GM12878 (cell line): ENCODE measurements at regions not wholly inside any gene's neighbourhood (a gene's known extent, or its start where the extent isn't known, plus 50 kb on each side); places are given as distances from the start of the nearest gene placed in this dataset.

ENCODE experiments used
- ATAC-seq: fragments of 200-7000 bp; cut with Tn5 transposase; 3 replicates; pipeline ENCODE4 v1.9.1; 2020; ENCODE audit warnings: mild to moderate bottlenecking, moderate library complexity
- BruUV-seq: library from RNA; stranded (reverse); fragments of 400-500 nt; replicated peaks from 2 replicates; lab custom pipeline; 2021; lab: Mats Ljungman, UMichigan
- CTCF ChIA-PET: fragments of 300-600 bp; sonication (Branson Sonifier 250); formaldehyde crosslinking; extraction: SDS; loops from one replicate; lab custom pipeline; 2021; ENCODE audit warnings: inconsistent platforms; lab: Yijun Ruan, JAX
- POLR2A ChIA-PET: fragments of 350-600 bp; formaldehyde crosslinking; extraction: SDS; loops from one replicate; lab custom pipeline; 2021; ENCODE audit warnings: inconsistent platforms; lab: Charles Lee
- RAD21 ChIA-PET: fragments of 300-600 bp; sonication (Branson Sonifier 250); formaldehyde crosslinking; loops from one replicate; lab custom pipeline; 2023; ENCODE audit warnings: antibody characterized with exemption; ENCODE audit not compliant: unreplicated experiment; lab: Charles Lee
- SMC1A ChIA-PET: fragments of 300-600 bp; sonication (Branson Sonifier 250); formaldehyde crosslinking; loops from one replicate; lab custom pipeline; 2023; ENCODE audit not compliant: unreplicated experiment, uncharacterized antibody; lab: Charles Lee
- DNase-seq: peaks from one replicate; pipeline ENCODE4 v3.0.0-alpha.2; 2011; ENCODE audit warnings: low read depth, low spot score
- FAIRE-seq: peaks from 3 replicates; lab custom pipeline; 2011; peaks lifted over from hg19 to GRCh38; lab: Jason Lieb, UNC
- H2AFZ ChIP-seq: 2 replicates; pipeline ENCODE4 v1.6.0; 2011; ENCODE audit warnings: low read depth, low read length, control low read depth; ENCODE audit not compliant: control insufficient read depth
- H3K27ac ChIP-seq: 2 replicates; pipeline ENCODE4 v1.5.1; 2011; ENCODE audit warnings: control low read depth; ENCODE audit not compliant: control insufficient read depth, insufficient read depth
- H3K27me3 ChIP-seq, 2 experiments: replicated peaks in 1 of 2; 2 replicates each; pipeline versions ENCODE4 v1.6.0 to v1.6.1; 2011; ENCODE audit warnings: low read length in 1 of 2; ENCODE audit not compliant: control insufficient read depth in 2 of 2, insufficient read depth in 2 of 2
- H3K36me3 ChIP-seq, 2 experiments: 2 replicates each; pipeline ENCODE4 v1.5.1; 2011; ENCODE audit warnings: low read length in 1 of 2; ENCODE audit not compliant: control insufficient read depth in 2 of 2, insufficient read depth in 2 of 2
- H3K4me1 ChIP-seq: 2 replicates; pipeline ENCODE4 v1.6.1; 2011; ENCODE audit warnings: mild to moderate bottlenecking, low read length, moderate library complexity, mixed read lengths; ENCODE audit not compliant: control insufficient read depth, insufficient read depth
- H3K4me2 ChIP-seq: 2 replicates; pipeline ENCODE4 v1.6.0; 2011; ENCODE audit warnings: control low read depth; ENCODE audit not compliant: control insufficient read depth, insufficient read depth
- H3K4me3 ChIP-seq: fragments of 200-600 bp; sonication (generic); 2 replicates; pipeline ENCODE4 v1.5.1; 2016
- H3K79me2 ChIP-seq: 2 replicates; pipeline ENCODE4 v1.6.0; 2011; ENCODE audit warnings: low read length; ENCODE audit not compliant: control insufficient read depth, insufficient read depth
- H3K9ac ChIP-seq: 2 replicates; pipeline ENCODE4 v1.8.0; 2011; ENCODE audit warnings: low read length, control low read depth, mixed read lengths; ENCODE audit not compliant: control insufficient read depth, insufficient read depth
- H3K9me3 ChIP-seq: replicated peaks from 3 replicates; pipeline ENCODE4 v1.5.1; 2011; ENCODE audit warnings: mild to moderate bottlenecking, low read length; ENCODE audit not compliant: control insufficient read depth, insufficient read depth
- H4K20me1 ChIP-seq: 2 replicates; pipeline ENCODE4 v1.6.0; 2011; ENCODE audit not compliant: control insufficient read depth, insufficient read depth
- ETV6 ChIP-seq, 2 experiments: fragments of 450-650 bp in 1 of 2; IDR thresholded peaks in 1 of 2; conservative IDR thresholded peaks in 1 of 2; 2 replicates each; pipeline ENCODE4 v1.6.1; 2014; ENCODE audit warnings: antibody characterized with exemption in 1 of 2, borderline replicate concordance in 1 of 2, low read depth in 1 of 2, mild to moderate bottlenecking in 1 of 2, moderate library complexity in 1 of 2
- FOS ChIP-seq: IDR thresholded peaks from 3 replicates; pipeline ENCODE4 v1.6.1; 2011; ENCODE audit warnings: borderline replicate concordance; ENCODE audit not compliant: insufficient read length; ENCODE audit errors: extremely low read depth
- IKZF1 ChIP-seq: fragments of 450-650 bp; conservative IDR thresholded peaks from 2 replicates; pipeline ENCODE4 v1.6.1; 2017; ENCODE audit warnings: antibody characterized with exemption, mild to moderate bottlenecking
- NKRF ChIP-seq: fragments of 450-650 bp; conservative IDR thresholded peaks from 2 replicates; pipeline ENCODE4 v1.6.1; 2017; ENCODE audit warnings: mild to moderate bottlenecking, moderate library complexity
- POU2F2 ChIP-seq: IDR thresholded peaks from 3 replicates; pipeline ENCODE4 v1.6.1; 2011; ENCODE audit warnings: low read depth, mild to moderate bottlenecking, low read length, borderline replicate concordance
- STAT1 ChIP-seq: fragments of 450-650 bp; conservative IDR thresholded peaks from 2 replicates; pipeline ENCODE4 v1.6.1; 2014; ENCODE audit warnings: antibody characterized with exemption, mild to moderate bottlenecking
- TBL1XR1 ChIP-seq: IDR thresholded peaks from 2 replicates; pipeline ENCODE4 v1.6.1; 2012; ENCODE audit warnings: low read depth, low read length, improper control_type of control experiment
- TCF7 ChIP-seq: IDR thresholded peaks from 2 replicates; pipeline ENCODE4 v1.6.1; 2014; ENCODE audit warnings: antibody characterized with exemption, borderline replicate concordance
- ZBTB33 ChIP-seq: fragments of 450-650 bp; IDR thresholded peaks from 2 replicates; pipeline ENCODE4 v1.6.1; 2017; ENCODE audit warnings: mild to moderate bottlenecking
- WGBS: methylation state at CpG from one replicate; pipeline ENCODE4 v1.1.6; 2016; ENCODE audit warnings: low lambda C conversion rate; ENCODE audit not compliant: insufficient replicate concordance, insufficient coverage; ENCODE audit errors: missing lambda C conversion rate; 5-methylcytosine and 5-hydroxymethylcytosine counted together
- in situ Hi-C: fragments of 300-500 bp; cut with MboI; formaldehyde crosslinking; loops from 9 replicates; pipeline ENCODE4 v1.14.3; 2018; ENCODE audit warnings: mixed read lengths
- intact Hi-C: fragments of 100-400 bp; cut with micrococcal nuclease; formaldehyde crosslinking; loops from one replicate; pipeline ENCODE4 v1.14.2; 2022; ENCODE audit not compliant: unreplicated experiment
- TF ChIP-seq, protein P1 (sequence below): IDR thresholded peaks from 2 replicates; pipeline ENCODE4 v1.6.1; 2011; ENCODE audit warnings: mild to moderate bottlenecking, low read depth, low read length, moderate library complexity; ENCODE audit not compliant: insufficient replicate concordance
- TF ChIP-seq, protein P2 (sequence below): fragments of 450-650 bp; IDR thresholded peaks from 2 replicates; pipeline ENCODE4 v1.6.1; 2017; ENCODE audit warnings: antibody characterized with exemption, mild to moderate bottlenecking, moderate library complexity

DNA sequence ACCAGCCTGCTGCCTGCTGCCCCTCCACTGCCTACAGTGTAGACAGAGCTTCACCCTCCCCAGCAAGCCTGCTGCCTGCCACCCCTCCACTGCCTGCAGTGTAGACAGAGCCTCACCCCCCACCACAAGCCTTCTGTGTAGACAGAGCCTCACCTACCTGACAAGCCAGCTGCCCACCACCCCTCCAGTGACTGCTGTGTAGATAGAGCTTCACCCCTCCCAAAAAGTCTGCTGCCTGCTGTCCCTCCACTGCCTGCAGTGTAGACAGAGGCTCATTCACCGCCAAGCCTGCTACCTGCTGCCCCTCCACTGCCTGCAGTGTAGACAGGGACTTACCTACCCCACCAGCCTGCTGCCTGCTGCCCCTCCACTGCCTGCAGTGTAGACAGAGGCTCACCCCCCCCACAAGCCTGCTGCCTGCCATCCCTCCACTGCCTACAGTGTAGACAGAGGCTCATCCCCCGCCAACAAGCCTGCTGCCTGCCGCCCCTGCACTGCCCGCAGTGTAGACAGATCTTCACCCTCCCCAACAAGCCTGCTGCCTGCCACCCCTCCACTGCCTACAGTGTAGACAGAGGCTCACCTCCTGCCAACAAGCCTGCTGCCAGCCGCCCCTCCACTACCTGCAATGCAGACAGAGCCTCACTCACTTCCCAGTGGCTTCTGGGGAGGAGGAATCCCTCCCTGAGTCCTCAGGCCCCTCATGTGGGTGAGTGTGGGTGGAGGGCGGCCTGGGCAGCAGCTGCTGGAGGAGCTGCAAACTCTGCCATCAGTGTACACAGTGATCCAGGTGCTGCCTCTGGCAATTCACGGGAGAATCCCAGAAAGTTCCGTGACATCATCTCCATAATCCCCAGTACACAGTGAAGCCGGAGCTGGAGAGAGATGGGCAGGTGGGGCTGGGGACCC, 140.9 kb downstream of the DLL1 start (continued):
- TF ChIP-seq, protein P1, sequence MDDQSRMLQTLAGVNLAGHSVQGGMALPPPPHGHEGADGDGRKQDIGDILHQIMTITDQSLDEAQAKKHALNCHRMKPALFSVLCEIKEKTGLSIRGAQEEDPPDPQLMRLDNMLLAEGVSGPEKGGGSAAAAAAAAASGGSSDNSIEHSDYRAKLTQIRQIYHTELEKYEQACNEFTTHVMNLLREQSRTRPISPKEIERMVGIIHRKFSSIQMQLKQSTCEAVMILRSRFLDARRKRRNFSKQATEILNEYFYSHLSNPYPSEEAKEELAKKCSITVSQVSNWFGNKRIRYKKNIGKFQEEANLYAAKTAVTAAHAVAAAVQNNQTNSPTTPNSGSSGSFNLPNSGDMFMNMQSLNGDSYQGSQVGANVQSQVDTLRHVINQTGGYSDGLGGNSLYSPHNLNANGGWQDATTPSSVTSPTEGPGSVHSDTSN, result no peak
- no peak for TF ChIP-seq FOS

DNA sequence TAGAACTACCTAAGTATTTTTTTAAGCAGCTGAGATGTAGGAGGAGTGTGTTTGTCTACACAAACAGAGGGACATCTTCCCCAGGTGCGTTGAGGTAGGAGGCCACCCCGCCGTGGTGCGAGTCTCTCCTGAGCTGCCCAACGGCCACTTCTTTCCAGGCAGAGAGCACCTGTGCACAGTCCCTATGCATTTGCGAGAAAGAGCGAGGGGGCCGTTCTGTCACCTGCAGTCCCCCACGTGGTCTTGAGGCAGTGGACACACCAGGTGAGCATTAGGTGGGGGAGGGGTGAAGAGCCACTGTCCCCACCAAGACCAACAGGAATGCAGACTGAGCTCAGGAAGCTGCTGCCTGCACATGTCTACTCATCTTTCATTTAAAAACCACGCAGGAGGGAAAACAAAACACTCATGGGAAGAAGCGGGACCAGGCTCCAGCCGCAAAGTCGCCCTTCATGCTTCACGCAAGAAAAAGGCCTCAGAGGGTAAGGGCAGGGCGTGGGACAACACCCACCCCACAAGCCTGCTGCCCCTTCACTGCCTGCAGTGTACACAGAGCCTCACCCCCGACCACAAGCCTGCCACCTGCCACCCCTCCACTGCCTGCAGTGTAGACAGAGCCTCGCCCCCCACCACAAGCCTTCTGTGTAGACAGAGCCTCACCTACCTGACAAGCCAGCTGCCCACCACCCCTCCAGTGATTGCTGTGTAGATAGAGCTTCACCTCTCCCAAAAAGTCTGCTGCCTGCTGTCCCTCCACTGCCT, 142.0 kb downstream of the DLL1 start:
- H3K27me3 ChIP-seq, result peaks cover 0 to 3% of the 10 kb centered on the region in 2 experiments; a peak in 1 of 4 replicates
- peaks cover 3% of the 10 kb centered on the region; the same call in 1 of the 3 replicates for H3K9me3 ChIP-seq
- no TSS peak for BruUV-seq
- in situ Hi-C loops (no loop called here), intact Hi-C loops (no loop called here)
- FAIRE-seq, result no peak
- DNase-seq, result no peak
- SMC1A ChIA-PET, result no interaction called here
- RAD21 ChIA-PET, result no interaction called here
- H3K4me2 ChIP-seq, result no peak overlapping the region
- CTCF ChIA-PET, result no interaction called here
- H3K36me3 ChIP-seq, result no peaks in the 10 kb centered on the region
- ATAC-seq, result no peak
- H3K79me2 ChIP-seq, result no peaks in the 10 kb centered on the region
- no peak overlapping the region for H2AFZ ChIP-seq
- no peak overlapping the region for H3K4me3 ChIP-seq
- no peaks in the 10 kb centered on the region for H3K4me1 ChIP-seq
- H4K20me1 ChIP-seq, result no peaks in the 10 kb centered on the region
- POLR2A ChIA-PET, result no interaction called here
- 51% methylated on average over 16 of the region's 17 CpGs for WGBS
- H3K27ac ChIP-seq, result no peak overlapping the region
- no peak overlapping the region for H3K9ac ChIP-seq
- TF ChIP-seq TCF7 (no peak), NKRF (no peak), ETV6 (conservative IDR thresholded peaks at IDR 0.05 in 1 of 2, IDR thresholded peaks at IDR 0.05 in 1 of 2; ENCODE audit: borderline replicate concordance in 1 of 2, low read depth in 1 of 2) (no peak), TBL1XR1 (no peak), POU2F2 (no peak), ZBTB33 (no peak), STAT1 (no peak), IKZF1 (no peak)
- TF ChIP-seq, protein P2, sequence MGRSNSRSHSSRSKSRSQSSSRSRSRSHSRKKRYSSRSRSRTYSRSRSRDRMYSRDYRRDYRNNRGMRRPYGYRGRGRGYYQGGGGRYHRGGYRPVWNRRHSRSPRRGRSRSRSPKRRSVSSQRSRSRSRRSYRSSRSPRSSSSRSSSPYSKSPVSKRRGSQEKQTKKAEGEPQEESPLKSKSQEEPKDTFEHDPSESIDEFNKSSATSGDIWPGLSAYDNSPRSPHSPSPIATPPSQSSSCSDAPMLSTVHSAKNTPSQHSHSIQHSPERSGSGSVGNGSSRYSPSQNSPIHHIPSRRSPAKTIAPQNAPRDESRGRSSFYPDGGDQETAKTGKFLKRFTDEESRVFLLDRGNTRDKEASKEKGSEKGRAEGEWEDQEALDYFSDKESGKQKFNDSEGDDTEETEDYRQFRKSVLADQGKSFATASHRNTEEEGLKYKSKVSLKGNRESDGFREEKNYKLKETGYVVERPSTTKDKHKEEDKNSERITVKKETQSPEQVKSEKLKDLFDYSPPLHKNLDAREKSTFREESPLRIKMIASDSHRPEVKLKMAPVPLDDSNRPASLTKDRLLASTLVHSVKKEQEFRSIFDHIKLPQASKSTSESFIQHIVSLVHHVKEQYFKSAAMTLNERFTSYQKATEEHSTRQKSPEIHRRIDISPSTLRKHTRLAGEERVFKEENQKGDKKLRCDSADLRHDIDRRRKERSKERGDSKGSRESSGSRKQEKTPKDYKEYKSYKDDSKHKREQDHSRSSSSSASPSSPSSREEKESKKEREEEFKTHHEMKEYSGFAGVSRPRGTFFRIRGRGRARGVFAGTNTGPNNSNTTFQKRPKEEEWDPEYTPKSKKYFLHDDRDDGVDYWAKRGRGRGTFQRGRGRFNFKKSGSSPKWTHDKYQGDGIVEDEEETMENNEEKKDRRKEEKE, result no peak
